ENCODE measurements at regions not wholly inside any gene's neighbourhood (a gene's known extent, or its start where the extent isn't known, plus 50 kb on each side); places are given as distances from the start of the nearest gene placed in this dataset.

DNA sequence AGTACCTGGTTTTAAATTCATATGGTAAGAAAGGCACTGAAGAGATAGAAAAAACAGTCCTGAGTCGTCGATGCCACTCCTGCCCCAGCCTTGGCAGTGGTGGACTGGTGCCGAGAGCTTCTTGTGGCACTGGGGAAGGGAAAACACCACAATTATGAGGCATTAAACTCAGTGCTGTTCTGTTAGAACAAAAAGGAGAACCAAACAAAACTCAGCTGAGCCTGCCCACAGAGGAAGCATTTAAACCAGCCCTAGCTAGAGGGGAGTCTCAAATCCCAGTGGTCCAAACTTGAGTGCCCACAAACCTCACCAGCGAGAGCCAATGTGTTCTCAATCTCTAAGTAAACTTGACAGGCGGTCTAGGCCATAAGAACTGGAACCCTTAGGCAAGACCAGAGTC is 1254.5 kb upstream of the FAM98A start:
- DNase-seq (ENCODE audit: low read depth): no peak
- H3K4me3 ChIP-seq (ENCODE audit: low read length): no peak overlapping the region
- TF ChIP-seq, protein P1, sequence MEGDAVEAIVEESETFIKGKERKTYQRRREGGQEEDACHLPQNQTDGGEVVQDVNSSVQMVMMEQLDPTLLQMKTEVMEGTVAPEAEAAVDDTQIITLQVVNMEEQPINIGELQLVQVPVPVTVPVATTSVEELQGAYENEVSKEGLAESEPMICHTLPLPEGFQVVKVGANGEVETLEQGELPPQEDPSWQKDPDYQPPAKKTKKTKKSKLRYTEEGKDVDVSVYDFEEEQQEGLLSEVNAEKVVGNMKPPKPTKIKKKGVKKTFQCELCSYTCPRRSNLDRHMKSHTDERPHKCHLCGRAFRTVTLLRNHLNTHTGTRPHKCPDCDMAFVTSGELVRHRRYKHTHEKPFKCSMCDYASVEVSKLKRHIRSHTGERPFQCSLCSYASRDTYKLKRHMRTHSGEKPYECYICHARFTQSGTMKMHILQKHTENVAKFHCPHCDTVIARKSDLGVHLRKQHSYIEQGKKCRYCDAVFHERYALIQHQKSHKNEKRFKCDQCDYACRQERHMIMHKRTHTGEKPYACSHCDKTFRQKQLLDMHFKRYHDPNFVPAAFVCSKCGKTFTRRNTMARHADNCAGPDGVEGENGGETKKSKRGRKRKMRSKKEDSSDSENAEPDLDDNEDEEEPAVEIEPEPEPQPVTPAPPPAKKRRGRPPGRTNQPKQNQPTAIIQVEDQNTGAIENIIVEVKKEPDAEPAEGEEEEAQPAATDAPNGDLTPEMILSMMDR (conservative IDR thresholded peaks at IDR 0.05; ENCODE audit: low read length): no peak

DNA sequence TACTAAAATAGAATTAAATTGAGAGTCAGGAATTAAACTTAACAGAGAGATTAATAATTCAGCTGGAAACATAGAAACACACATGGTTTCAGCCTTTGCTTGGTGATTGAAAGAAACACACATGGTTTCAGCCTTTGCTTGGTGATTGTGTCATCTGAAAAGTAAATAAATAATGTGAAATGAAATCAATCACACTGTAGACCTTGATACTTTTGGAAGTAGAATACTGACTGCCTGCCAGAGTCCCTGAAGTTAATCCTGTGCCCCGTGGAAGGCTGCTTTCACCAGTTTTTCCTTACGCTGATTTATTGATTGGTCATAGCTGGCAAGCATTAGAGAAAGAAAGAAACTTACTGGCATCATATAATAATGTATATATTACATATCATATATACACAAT is 1252.7 kb upstream of the FAM98A start:
- no peak for DNase-seq (ENCODE audit: low read depth)
- no peak overlapping the region for H3K4me3 ChIP-seq (ENCODE audit: low read length)
- TF ChIP-seq, protein P1 (conservative IDR thresholded peaks at IDR 0.05; ENCODE audit: low read length): no peak

DNA sequence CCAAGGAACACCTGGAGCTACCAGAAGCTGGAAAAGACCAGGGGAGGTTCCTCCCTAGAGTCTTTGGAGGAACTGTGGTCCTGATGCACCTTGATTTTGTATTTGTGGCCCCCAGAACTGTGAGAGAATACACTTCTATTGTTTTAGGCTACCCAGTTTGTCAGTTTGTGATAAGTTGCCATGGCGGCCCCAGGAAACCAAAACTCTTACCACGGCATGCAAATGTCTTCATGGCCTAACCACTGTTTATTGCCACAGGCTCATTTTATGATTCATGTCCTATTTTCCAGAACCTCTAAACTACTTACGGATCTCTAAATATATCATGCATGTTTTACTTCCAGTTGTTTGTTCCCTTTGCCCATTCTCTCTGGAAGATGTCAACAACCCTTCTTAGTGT is 1250.7 kb upstream of the FAM98A start:
- no peak for DNase-seq (ENCODE audit: low read depth)
- TF ChIP-seq, protein P1 (conservative IDR thresholded peaks at IDR 0.05; ENCODE audit: low read length): no peak
- H3K4me3 ChIP-seq (ENCODE audit: low read length): no peak overlapping the region

DNA sequence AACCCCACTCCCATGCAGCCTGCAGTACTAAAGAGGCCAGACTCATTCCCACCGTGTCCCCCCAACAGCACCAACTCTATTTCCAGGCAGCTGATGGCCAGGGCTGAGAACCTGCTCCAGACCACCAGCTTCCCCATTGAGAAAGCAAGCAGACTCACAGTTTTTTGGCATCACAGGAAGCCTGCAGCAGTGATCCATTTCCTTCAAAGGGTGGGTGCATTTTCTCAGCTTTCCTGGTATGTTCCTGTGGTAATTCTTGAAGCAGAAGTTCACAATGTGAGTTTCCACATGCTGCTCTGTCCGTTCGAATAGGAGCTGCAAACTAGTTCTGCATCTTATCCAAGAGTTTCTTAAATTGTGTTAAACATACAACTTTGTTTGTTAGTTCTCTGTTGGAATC is 1249.6 kb upstream of the FAM98A start:
- no peak for DNase-seq (ENCODE audit: low read depth)
- H3K4me3 ChIP-seq (ENCODE audit: low read length): no peak overlapping the region
- TF ChIP-seq, protein P1 (conservative IDR thresholded peaks at IDR 0.05; ENCODE audit: low read length): no peak

DNA sequence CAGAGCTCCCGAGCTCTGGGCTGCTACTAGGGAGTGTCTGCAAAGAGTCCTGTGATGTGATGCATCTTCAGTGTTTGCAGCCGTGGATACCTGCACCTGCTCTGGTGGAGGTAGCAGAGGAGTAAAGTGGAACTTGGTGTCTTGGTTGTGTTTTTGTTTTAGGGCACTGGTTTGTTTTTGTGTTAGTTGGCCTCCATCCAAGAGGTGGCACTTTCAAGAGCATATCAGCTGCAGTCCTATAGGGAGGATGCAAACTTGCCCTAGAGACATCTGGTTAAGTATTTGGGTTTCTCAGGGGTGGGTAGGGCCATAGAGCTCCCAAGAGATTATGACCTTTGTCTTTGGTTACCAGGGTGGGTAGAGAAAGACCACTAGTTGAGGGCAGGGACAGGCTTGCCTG is 1249.0 kb upstream of the FAM98A start:
- no peak for DNase-seq (ENCODE audit: low read depth)
- H3K4me3 ChIP-seq (ENCODE audit: low read length): no peak overlapping the region
- TF ChIP-seq, protein P1 (conservative IDR thresholded peaks at IDR 0.05; ENCODE audit: low read length): no peak

DNA sequence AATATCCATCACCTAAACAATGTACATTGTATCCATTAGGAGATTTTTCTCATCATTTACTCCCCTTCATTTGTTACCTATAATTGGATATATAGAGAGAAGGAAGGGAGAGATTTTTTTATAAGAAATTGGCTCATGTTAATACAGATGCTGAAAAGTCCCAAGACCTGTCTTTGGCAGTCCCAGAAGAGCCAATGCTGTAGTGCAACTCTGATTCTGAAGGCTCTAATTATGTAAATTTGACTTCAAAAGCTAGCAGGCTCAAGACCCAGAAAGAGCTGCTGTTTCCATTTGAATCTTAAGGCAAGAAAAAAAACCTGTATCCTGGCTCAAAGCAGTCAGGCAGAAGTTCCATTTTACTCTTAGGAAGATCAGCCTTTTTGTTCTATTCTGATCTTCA is 1245.5 kb upstream of the FAM98A start:
- TF ChIP-seq, protein P1 (conservative IDR thresholded peaks at IDR 0.05; ENCODE audit: low read length): no peak
- no peak overlapping the region for H3K4me3 ChIP-seq (ENCODE audit: low read length)

DNA sequence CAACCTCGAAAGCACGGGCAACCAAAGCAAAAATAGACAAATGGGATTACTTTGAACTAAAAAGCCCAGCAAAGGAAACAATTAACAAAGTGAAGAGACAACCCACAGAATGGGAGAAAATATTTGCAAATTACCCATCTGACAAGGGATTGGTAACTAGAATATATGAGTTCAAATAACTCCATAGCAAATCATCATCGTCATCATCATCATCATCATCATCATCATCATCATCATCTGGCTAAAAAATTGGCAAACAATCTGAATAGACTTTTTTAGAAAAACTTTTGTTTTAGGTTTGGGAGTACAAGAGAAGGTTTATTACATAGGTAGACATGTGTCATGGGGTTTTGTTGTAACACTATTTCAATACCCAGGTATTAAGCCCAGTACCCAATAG is 1239.3 kb upstream of the FAM98A start:
- H3K4me3 ChIP-seq (ENCODE audit: low read length): no peak overlapping the region
- TF ChIP-seq, protein P1 (conservative IDR thresholded peaks at IDR 0.05; ENCODE audit: low read length): no peak
- no peak for DNase-seq (ENCODE audit: low read depth)

More for the DNA sequence above, 1245.5 kb upstream of the FAM98A start:
- DNase-seq (ENCODE audit: low read depth): no peak

All from AG10803 (cell line).